Central memory CD4-positive, alpha-beta T cell (primary cell): ENCODE measurements at regions not wholly inside any gene's neighbourhood (a gene's known extent, or its start where the extent isn't known, plus 50 kb on each side); places are given as distances from the start of the nearest gene placed in this dataset.
A peak's percentile ranks its signal among the peaks of the same experiment; 100 is the strongest.

Experiments used
- DNase-seq: peaks from one replicate; pipeline ENCODE4 v3.0.0; 2022

DNA sequence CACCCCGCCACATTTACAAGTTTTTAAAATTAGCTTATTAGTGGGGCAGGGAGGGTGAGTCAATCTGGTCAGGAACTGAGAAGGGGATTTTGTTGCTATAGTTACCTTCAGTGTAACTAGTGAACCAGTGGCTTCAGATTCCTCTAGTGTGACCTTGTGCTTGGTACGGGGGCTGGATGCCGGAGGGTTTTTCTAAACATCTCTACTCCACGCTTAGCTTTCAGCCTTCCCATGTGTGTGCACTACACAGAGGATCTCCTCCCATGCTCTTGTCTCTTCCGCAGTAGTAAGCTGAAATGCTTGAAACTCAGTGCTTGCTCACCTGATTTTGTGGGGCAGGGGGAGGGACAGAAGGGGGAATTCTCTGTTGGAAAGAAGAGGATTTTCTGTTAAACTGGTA, 67.9 kb upstream of the AKAP13 start:
- DNase-seq, result no peak

DNA sequence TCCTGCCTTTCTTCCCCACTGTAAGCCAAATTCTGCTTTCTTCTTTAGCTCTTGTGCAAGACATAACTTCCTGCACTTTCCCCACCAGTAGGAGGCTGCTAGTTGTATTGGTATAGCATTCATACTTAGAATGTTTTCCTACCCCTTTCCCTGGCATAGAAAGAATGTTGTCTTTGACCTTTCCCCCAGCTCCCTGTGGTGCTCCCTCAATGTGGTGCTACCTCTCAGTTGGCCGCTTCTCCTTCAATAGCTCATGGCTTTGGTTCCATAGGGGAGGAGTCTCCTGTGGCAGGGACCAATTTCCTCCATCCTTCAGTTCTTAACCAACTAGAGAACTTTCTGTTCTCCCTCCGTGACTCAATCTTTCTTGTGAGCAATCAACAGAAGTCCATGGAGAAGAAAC, 67.5 kb upstream of the AKAP13 start:
- DNase-seq, result no peak

DNA sequence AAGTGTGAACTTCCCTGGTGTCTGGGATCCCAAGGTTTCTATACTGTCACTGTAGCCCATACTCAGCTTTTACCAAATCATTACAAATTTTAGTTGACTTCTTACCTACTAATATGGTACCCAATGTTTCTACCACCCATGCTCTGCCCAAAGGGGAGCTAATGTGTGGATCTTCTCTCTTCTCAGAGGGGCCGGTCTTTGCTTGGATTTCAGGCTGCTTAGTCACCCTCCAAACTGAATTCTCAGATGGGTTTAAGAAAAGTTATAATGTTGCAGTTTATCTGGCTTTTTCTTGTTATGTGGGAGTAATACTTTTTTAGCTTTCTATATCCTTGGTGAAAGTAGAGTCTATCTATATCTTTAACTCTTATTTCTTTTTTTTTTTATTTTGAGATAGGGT, 67.1 kb upstream of the AKAP13 start:
- DNase-seq, result no peak

DNA sequence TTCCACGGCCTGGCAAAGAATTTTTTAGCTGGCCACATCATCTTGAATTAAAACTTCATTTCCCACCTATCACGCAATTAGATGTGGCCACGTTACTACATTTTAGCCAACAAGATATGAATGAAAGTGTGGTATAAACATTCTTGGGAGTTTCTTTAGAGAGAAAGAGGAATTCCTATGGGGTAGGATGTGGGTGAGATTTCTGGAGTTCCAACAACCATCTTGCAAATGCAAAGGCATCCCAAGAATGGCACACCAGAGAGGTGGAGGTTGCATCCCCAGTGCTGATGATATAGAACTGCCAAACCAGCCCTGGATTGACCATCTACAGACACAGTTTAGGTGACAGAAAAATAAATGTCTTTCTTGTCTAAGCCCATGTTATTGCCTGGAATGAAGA, 66.3 kb upstream of the AKAP13 start:
- no peak for DNase-seq

DNA sequence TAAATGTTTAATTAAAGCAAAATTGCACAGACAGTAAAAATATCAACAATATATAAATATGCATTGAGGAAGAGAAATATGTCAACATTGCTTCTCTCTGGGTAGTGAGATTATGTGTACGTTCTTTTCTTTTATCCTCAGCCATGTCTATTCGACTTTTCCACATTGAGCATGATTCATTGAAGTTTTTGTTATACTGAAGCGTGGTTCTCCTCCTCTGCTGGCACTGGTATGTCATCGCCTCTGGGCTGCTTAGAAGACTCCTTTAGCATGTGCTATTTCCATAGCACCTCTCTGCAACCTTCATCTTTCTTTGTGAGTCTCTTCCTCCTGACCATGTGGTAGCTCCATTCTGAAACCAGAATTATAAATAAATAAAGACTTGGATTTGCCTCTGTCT, 65.8 kb upstream of the AKAP13 start:
- no peak for DNase-seq

DNA sequence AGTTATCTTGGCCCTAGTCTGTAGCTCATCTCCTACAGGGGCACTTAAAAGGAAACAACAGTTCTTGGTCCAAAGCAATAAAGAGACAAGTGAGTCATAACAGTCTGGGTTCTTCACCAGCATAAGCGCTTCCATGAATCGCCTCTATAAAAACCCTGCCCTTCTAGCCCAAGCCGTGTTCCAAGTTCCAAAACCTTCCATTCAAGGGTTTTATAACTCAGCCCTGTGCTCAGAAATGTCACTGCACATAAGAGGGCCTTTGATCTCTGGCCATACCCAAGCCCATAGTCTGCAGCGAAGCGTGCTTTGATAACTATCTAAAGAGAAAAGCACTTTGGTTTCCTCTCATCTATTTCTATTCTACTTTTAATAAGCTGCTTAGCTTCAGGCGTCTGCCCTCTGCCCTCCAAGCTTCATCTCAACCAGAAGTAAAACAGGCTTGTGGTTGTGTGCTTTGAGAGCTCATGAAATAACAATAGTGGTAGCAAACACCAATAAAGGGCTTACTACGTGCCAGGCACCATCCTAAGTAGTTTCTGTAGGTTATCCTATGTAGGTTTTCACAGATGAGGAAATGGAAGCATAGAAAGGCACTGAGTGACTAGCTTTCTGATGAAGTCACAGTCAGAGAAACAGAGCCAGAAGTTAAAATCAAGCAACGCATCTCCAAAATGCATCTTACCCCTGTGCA, 64.0 kb upstream of the AKAP13 start:
- DNase-seq, result peak; percentile 21

DNA sequence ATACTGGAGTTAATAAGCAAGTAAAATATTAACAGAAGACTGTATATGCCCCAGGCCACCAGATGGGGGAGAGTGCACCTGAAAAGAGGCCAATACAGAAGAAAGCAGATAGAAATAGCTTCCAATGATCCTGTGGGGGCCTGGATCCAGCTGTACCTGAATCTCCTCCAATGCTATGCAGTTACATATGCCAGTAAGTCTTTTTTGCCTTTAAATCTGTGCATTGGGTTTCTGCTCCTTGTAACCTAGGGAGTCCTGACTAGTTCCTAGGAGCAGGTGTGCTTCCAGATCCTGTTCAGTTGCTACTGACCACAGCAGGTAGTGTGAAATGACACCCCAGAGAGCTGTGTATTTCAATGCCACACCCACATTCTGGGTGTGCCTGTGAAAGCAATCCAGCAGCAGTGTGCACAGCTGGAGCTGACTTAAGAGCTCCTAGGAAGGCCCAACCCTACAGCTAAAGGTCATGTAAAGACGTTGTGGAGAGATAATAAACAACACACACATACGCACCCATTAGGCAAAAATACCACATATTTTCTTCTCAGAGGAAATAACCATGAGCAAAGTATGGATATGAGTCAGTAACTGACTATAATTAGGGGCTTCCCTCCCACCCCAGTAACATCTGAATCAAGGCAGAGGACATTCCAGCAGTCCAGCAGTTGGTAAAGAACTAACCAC, 62.2 kb upstream of the AKAP13 start:
- no peak for DNase-seq

DNA sequence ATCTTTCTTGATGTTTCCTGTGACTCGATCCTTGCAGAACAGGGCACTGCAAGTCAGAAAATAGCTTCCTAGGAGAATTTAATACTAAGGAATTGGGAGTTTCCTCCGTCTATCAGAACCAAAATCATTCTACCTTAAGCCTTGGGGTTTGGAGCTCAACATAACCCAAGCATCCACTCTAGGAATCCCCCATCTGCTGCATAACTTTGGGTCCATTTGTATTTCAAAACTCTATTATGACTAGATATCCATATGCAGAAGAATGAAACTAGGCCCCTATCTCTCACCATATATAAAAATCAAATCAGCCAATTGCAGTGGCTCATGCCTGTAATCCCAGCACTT, 61.7 kb upstream of the AKAP13 start:
- no peak for DNase-seq

DNA sequence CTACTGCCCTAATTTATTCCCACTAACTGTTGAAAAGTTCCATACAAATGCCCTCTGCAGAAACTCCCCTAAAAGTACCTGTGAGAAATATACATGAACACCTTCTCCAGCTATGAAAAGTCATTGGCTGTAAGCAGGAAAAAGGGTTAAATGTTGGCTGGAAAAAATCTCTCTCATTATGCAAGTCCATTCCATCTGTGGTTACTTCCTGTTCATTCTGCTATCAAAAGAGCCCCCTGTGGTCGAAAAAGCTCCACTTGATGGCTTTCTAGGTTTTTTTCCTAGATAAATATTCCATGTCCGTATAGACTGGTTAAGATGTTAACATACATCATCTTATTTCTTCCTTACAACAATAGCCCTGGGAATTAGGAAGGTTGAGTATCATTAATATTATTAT, 56.2 kb upstream of the AKAP13 start:
- DNase-seq, result no peak

DNA sequence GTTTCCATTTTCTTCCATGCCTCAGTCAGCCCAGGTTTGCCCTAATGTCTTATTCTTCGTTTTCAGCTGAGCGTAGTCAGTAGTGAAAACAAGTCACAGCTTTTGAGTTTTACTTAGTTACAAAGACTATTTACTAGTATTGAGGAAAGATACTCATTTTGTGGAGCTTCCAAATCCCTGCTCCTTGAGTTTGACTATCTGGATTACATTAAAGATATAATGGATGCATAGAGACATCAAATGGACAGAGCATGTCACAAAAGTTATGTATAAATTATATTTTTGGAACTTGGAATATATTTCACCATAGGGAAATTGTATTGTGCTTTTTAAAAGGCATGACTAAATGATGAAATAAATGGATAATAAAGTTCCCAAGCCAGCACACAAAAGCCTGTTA, 54.6 kb upstream of the AKAP13 start:
- no peak for DNase-seq

DNA sequence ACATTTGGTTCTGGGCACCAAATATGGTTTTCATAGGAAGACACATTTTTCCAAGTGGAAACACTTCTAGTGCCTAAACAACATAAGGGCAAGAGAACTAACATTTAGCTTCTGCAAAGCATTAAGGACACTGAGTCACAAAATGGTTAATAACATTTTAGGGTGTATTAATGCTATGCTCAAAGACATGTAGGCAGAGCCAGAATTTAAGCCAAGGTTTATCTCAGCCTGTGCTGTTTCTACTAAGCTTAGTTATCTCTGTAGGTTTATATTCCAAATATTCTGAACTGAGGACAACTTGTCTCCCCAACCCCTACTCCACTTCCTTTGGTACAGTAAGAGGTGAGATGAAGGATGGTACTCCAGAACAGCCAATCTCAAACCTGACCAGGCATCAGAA, 54.1 kb upstream of the AKAP13 start:
- DNase-seq, result no peak

DNA sequence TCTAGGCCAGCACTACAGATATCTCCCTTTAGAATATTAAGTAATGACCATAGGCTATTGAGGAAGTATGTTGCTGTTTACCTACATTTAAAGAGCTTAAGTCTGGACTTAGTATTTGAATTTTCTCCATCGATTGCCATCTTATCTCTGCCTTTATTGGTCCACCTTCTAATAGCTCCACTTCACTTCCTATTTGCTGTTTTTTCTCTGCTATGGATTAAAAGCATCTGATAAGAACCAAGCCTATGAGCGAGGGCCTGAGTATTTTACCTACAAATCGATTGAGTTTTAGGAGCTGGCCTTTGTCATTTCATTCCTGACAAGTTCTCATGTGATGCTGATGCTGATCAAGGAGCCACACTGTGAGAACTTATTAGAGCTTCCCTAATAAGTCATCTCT, 52.6 kb upstream of the AKAP13 start:
- DNase-seq, result no peak

DNA sequence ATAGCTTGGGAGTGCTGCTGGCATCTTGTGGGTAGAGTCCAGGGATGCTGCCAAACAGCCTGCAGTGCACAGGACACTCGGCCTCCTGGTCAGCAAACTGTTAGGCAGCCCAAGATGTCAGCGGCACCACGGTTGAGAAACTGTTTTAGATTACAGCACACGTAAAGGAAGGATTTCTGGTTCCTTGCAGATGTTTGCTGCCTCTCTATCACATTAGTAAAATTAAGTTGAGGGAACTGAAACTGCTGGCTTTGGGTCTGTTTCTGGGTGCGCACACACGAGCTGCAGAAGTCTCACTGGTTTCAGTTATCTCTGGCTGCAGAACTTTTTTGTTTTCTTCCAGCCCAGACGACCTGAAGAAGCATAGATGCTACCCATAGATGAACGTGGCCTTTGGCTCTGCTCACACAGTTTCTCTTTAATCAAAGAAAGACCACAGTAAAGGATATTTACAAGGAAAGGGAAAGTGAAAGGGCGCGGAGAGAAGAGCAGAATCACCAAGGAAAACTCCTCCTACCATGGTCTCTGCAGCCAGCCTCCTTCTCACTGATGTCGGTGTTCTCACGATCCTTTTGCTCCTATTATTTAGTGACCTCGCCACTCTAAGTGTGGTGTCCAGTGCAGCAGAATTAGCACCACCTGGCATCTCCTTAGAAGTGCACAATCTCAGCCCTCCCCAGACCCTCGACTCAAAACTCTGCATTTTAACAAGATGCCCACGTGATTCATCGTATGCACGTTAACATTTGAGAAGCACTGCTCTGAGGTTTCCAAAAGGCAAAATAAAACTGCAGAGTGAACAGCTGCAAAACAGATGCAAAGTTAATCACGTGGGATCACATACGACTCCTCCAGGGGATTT, 50.6 kb upstream of the AKAP13 start:
- peak; percentile 44 for DNase-seq
